WTC11 (cell line): ENCODE measurements at regions not wholly inside any gene's neighbourhood (a gene's known extent, or its start where the extent isn't known, plus 50 kb on each side); places are given as distances from the start of the nearest gene placed in this dataset.

Experiments used
- ATAC-seq: fragments of 200-7000 bp; cut with Tn5 transposase; 2 replicates; pipeline ENCODE4 v1.10.0; 2021; ENCODE audit warnings: mild to moderate bottlenecking, moderate library complexity
- CTCF ChIA-PET: fragments of 300-600 bp; sonication (Branson Sonifier 250); formaldehyde crosslinking; loops from one replicate; lab custom pipeline; 2021; ENCODE audit warnings: antibody characterized with exemption; lab: Charles Lee
- POLR2A ChIA-PET: fragments of 350-600 bp; sonication (Branson Sonifier 250); formaldehyde crosslinking; loops from one replicate; lab custom pipeline; 2021; ENCODE audit warnings: antibody characterized with exemption; lab: Charles Lee
- DNase-seq: peaks from one replicate; pipeline ENCODE4 v3.0.0; 2021; ENCODE audit warnings: low spot score
- H3K27ac Mint-ChIP-seq: 2 replicates; pipeline ENCODE4 v1.8.0; 2021; ENCODE audit warnings: mixed read lengths
- H3K27me3 Mint-ChIP-seq: 2 replicates; pipeline ENCODE4 v1.8.0; 2021; ENCODE audit warnings: low read depth, mild to moderate bottlenecking, moderate library complexity, mixed read lengths
- H3K36me3 Mint-ChIP-seq: 2 replicates; pipeline ENCODE4 v1.8.0; 2021; ENCODE audit warnings: mixed read lengths
- H3K4me1 Mint-ChIP-seq: 2 replicates; pipeline ENCODE4 v1.8.0; 2022; ENCODE audit warnings: mixed read lengths
- H3K4me3 Mint-ChIP-seq: 2 replicates; pipeline ENCODE4 v1.8.0; 2021; ENCODE audit warnings: mild to moderate bottlenecking, moderate library complexity, mixed read lengths
- H3K9me3 Mint-ChIP-seq: 2 replicates; pipeline ENCODE4 v1.8.0; 2021; ENCODE audit warnings: mixed read lengths
- AR ChIP-seq: fragments of 250-450 bp; sonication (Bioruptor Pico); IDR thresholded peaks from 2 replicates; pipeline ENCODE4 v1.9.0; 2021; ENCODE audit warnings: mild to moderate bottlenecking
- E2F5 ChIP-seq: sonication (generic); formaldehyde crosslinking; IDR thresholded peaks from 2 replicates; pipeline ENCODE4 v1.8.1; 2022; ENCODE audit warnings: mild to moderate bottlenecking, moderate library complexity, missing genetic modification reagents
- ERG ChIP-seq: fragments of 250-450 bp; sonication (Bioruptor Pico); IDR thresholded peaks from 2 replicates; pipeline ENCODE4 v1.8.0; 2021; ENCODE audit warnings: mild to moderate bottlenecking
- FOXK1 ChIP-seq: sonication (generic); formaldehyde crosslinking; IDR thresholded peaks from 2 replicates; pipeline ENCODE4 v1.8.0; 2022; ENCODE audit warnings: mild to moderate bottlenecking, moderate library complexity, missing genetic modification reagents
- FOXP4 ChIP-seq: sonication (generic); formaldehyde crosslinking; IDR thresholded peaks from 2 replicates; pipeline ENCODE4 v1.8.0; 2022; ENCODE audit warnings: mild to moderate bottlenecking, missing genetic modification reagents
- GTF2I ChIP-seq: fragments of 250-450 bp; sonication (Bioruptor Pico); conservative IDR thresholded peaks from 2 replicates; pipeline ENCODE4 v1.4.0; 2021; ENCODE audit warnings: mild to moderate bottlenecking
- JUN ChIP-seq: sonication (generic); formaldehyde crosslinking; IDR thresholded peaks from 2 replicates; pipeline ENCODE4 v1.8.0; 2023; ENCODE audit warnings: mild to moderate bottlenecking, missing genetic modification reagents
- MLX ChIP-seq: sonication (generic); formaldehyde crosslinking; IDR thresholded peaks from 2 replicates; pipeline ENCODE4 v1.8.1; 2023; ENCODE audit warnings: mild to moderate bottlenecking, missing genetic modification reagents, moderate library complexity
- USF2 ChIP-seq: sonication (generic); formaldehyde crosslinking; IDR thresholded peaks from 2 replicates; pipeline ENCODE4 v1.8.1; 2023; ENCODE audit warnings: mild to moderate bottlenecking, missing genetic modification reagents, moderate library complexity
- ZNF263 ChIP-seq: sonication (generic); formaldehyde crosslinking; IDR thresholded peaks from 2 replicates; pipeline ENCODE4 v1.8.1; 2022; ENCODE audit warnings: low read depth, mild to moderate bottlenecking, moderate library complexity, missing genetic modification reagents
- ZNF281 ChIP-seq: sonication (generic); formaldehyde crosslinking; IDR thresholded peaks from 2 replicates; pipeline ENCODE4 v1.8.0; 2023; ENCODE audit warnings: mild to moderate bottlenecking, missing genetic modification reagents
- ZNF396 ChIP-seq: fragments of 250-450 bp; sonication (Bioruptor Pico); IDR thresholded peaks from 2 replicates; pipeline ENCODE4 v1.8.0; 2021; ENCODE audit warnings: mild to moderate bottlenecking, moderate library complexity, borderline replicate concordance
- ZNF416 ChIP-seq: fragments of 250-450 bp; sonication (Bioruptor Pico); IDR thresholded peaks from 2 replicates; pipeline ENCODE4 v1.9.0; 2021; ENCODE audit warnings: mild to moderate bottlenecking, inconsistent platforms

GRCh38 chr9:79490657-79491248 lies 81.0 kb upstream of the TLE4 start (continued):
- TF ChIP-seq E2F5 (CRISPR knock-in tag), result no peak
- TF ChIP-seq ZNF263 (CRISPR knock-in tag), result no peak
- no peak for TF ChIP-seq USF2 (CRISPR knock-in tag)
- no peak for TF ChIP-seq AR (CRISPR knock-in tag)
- TF ChIP-seq MLX (CRISPR knock-in tag), result no peak

- no peaks in the 10 kb centered on the region for H3K27me3 Mint-ChIP-seq
- no peak overlapping the region for H3K27ac Mint-ChIP-seq
- no peak for DNase-seq
- H3K4me1 Mint-ChIP-seq, result peaks cover 6% of the 10 kb centered on the region; the same call in 1 of the 2 replicates
- peaks cover 15% of the 10 kb centered on the region for H3K9me3 Mint-ChIP-seq
- ATAC-seq, result no peak
- H3K4me3 Mint-ChIP-seq, result no peak overlapping the region
- POLR2A ChIA-PET, result no interaction called here
- CTCF ChIA-PET, result no interaction called here
- H3K36me3 Mint-ChIP-seq, result no peaks in the 10 kb centered on the region; the same call in 1 of the 2 replicates
- no peak for TF ChIP-seq GTF2I
- no peak for TF ChIP-seq JUN (CRISPR knock-in tag)
- TF ChIP-seq ZNF416, result no peak
- TF ChIP-seq ZNF281 (CRISPR knock-in tag), result no peak
- no peak for TF ChIP-seq AR (CRISPR knock-in tag)
- no peak for TF ChIP-seq ERG
- no peak for TF ChIP-seq FOXP4
- no peak for TF ChIP-seq ZNF396 (CRISPR knock-in tag)
- TF ChIP-seq FOXK1, result no peak
These were observed 79.4 kb upstream of the TLE4 start for GRCh38 chr9:79492092-79493009.
